OCI-LY7 (cell line): ENCODE measurements at regions not wholly inside any gene's neighbourhood (a gene's known extent, or its start where the extent isn't known, plus 50 kb on each side); places are given as distances from the start of the nearest gene placed in this dataset.

Source experiments
- BruUV-seq: library from RNA; stranded (reverse); fragments of 400-500 nt; replicated peaks from 2 replicates; lab custom pipeline; 2021; lab: Mats Ljungman, UMichigan
- CTCF ChIA-PET: fragments of 300-600 bp; sonication (Branson Sonifier 250); formaldehyde crosslinking; loops from one replicate; lab custom pipeline; 2022; ENCODE audit warnings: antibody characterized with exemption; ENCODE audit not compliant: unreplicated experiment; lab: Charles Lee
- POLR2A ChIA-PET: fragments of 300-600 bp; sonication (Branson Sonifier 250); formaldehyde crosslinking; loops from one replicate; lab custom pipeline; 2022; ENCODE audit warnings: antibody characterized with exemption; lab: Charles Lee
- DNase-seq: peaks from one replicate; pipeline ENCODE4 v3.0.0-alpha.2; 2015; ENCODE audit warnings: low spot score
- H2AFZ ChIP-seq: fragments of 200-600 bp; sonication (generic), shearing (Covaris generic); 2 replicates; pipeline ENCODE4 v1.6.1; 2014; ENCODE audit warnings: mild to moderate bottlenecking, antibody characterized with exemption, low read length, moderate library complexity
- H3K27ac ChIP-seq: fragments of 200-600 bp; sonication (generic); 2 replicates; pipeline ENCODE4 v1.5.1; 2014; ENCODE audit warnings: mixed run types, low read depth, mild to moderate bottlenecking, moderate library complexity, low read length, inconsistent platforms; ENCODE audit not compliant: poor library complexity, severe bottlenecking
- H3K36me3 ChIP-seq: fragments of 200-600 bp; sonication (generic); 2 replicates; pipeline ENCODE4 v1.6.1; 2014; ENCODE audit warnings: mild to moderate bottlenecking, antibody characterized with exemption, low read length, moderate library complexity, mixed read lengths; ENCODE audit not compliant: insufficient read depth
- H3K4me1 ChIP-seq: fragments of 200-600 bp; sonication (generic); 2 replicates; pipeline ENCODE4 v1.5.1; 2014; ENCODE audit warnings: mild to moderate bottlenecking, low read length; ENCODE audit not compliant: insufficient read depth, poor library complexity, severe bottlenecking
- H3K4me2 ChIP-seq: fragments of 200-600 bp; sonication (generic); 2 replicates; pipeline ENCODE4 v1.6.1; 2014; ENCODE audit warnings: mild to moderate bottlenecking, low read length
- H3K4me3 ChIP-seq: fragments of 200-600 bp; sonication (generic); 2 replicates; pipeline ENCODE4 v1.5.1; 2014; ENCODE audit warnings: mild to moderate bottlenecking, low read depth, low read length; ENCODE audit not compliant: poor library complexity, severe bottlenecking
- H3K79me2 ChIP-seq: fragments of 200-600 bp; sonication (generic); 2 replicates; pipeline ENCODE4 v1.6.1; 2016; ENCODE audit warnings: low read depth, mild to moderate bottlenecking, low read length, moderate library complexity, mixed read lengths; ENCODE audit not compliant: insufficient read depth
- H3K9me2 ChIP-seq: fragments of 200-600 bp; sonication (generic); 2 replicates; pipeline ENCODE4 v1.6.1; 2016; ENCODE audit warnings: mild to moderate bottlenecking, low read length, mixed read lengths; ENCODE audit not compliant: insufficient read depth
- H3K9me3 ChIP-seq: fragments of 200-600 bp; sonication (generic); 2 replicates; pipeline ENCODE4 v1.6.1; 2014; ENCODE audit warnings: mild to moderate bottlenecking, mixed run types, low read length, mixed read lengths
- H4K20me1 ChIP-seq: fragments of 200-600 bp; sonication (generic); 2 replicates; pipeline ENCODE4 v1.6.1; 2014; ENCODE audit warnings: mild to moderate bottlenecking, antibody characterized with exemption, low read length, moderate library complexity, mixed read lengths; ENCODE audit not compliant: insufficient read depth
- EZH2phosphoT487 ChIP-seq: fragments of 200-600 bp; sonication (generic); IDR thresholded peaks from 2 replicates; pipeline ENCODE4 v1.6.1; 2018; ENCODE audit warnings: low read depth, borderline replicate concordance, mild to moderate bottlenecking, mixed run types, antibody characterized with exemption, low read length, moderate library complexity, mixed read lengths
- intact Hi-C: fragments of 100-400 bp; cut with micrococcal nuclease; formaldehyde crosslinking; loops from one replicate; pipeline ENCODE4 v1.10.0; 2022; ENCODE audit not compliant: unreplicated experiment
- TF ChIP-seq, protein P1 (sequence below): fragments of 200-600 bp; sonication (generic); conservative IDR thresholded peaks from 2 replicates; pipeline ENCODE4 v1.5.1; 2014; ENCODE audit warnings: mild to moderate bottlenecking, antibody characterized with exemption, low read length, moderate library complexity, mixed read lengths

DNA sequence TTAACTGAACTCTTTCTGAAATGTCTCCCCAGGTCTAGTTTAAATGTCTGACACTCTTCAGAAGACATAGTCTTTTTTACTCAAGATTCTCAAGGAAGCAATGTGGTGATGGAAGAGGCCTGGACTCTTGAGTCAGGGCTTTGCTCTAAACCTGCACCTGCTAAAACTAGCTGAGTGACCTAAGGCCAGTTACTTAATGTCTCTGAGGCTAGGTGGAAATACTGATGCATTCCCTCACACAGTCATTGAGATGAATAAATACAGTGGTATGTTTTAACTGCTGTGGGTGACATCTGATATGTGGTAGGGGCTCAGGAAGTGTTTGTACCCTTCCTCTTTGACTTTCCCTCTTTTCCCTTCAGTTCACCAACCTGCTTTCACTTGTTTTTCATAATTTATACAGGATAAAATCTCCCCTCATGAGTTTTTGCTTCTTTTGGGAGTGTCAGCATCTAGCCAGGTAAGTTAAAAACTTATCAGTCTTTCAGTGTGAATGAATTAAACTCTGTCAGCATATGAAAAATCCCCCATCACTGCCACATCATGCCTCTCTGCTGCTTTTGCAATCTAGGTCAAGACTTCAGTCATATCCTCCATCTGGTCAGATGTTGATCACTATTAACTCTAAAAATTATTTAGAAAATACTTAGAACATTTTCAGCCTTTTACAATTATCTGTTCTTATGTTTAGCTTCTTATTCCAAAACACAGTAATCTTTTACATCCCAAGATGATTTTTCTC lies 178.7 kb upstream of the TNFAIP3 start:
- DNase-seq: no peak
- ChIA-PET CTCF (interaction anchor here (0.6 kb wide), 1 partner anchor 263 kb away, joined by 3 read pairs; no protein-coding TSS in a partner anchor), POLR2A (interaction anchor here (0.6 to 1.2 kb wide), 3 partner anchors 10 to 87 kb away, joined by 3 read pairs; no protein-coding TSS in a partner anchor)
- BruUV-seq: no TSS peak
- intact Hi-C loops: no loop called here
- no peaks in the 10 kb centered on the region for H3K4me1 ChIP-seq
- no peak overlapping the region for H3K4me2 ChIP-seq
- H3K79me2 ChIP-seq: no peaks in the 10 kb centered on the region
- no peak overlapping the region for H3K4me3 ChIP-seq
- H3K36me3 ChIP-seq: no peaks in the 10 kb centered on the region
- no peaks in the 10 kb centered on the region for H4K20me1 ChIP-seq
- H3K9me2 ChIP-seq: no peaks in the 10 kb centered on the region
- no peak overlapping the region for H2AFZ ChIP-seq
- TF ChIP-seq EZH2phosphoT487: no peak
- TF ChIP-seq, protein P1, sequence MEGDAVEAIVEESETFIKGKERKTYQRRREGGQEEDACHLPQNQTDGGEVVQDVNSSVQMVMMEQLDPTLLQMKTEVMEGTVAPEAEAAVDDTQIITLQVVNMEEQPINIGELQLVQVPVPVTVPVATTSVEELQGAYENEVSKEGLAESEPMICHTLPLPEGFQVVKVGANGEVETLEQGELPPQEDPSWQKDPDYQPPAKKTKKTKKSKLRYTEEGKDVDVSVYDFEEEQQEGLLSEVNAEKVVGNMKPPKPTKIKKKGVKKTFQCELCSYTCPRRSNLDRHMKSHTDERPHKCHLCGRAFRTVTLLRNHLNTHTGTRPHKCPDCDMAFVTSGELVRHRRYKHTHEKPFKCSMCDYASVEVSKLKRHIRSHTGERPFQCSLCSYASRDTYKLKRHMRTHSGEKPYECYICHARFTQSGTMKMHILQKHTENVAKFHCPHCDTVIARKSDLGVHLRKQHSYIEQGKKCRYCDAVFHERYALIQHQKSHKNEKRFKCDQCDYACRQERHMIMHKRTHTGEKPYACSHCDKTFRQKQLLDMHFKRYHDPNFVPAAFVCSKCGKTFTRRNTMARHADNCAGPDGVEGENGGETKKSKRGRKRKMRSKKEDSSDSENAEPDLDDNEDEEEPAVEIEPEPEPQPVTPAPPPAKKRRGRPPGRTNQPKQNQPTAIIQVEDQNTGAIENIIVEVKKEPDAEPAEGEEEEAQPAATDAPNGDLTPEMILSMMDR: no peak
- no peaks in the 10 kb centered on the region for H3K9me3 ChIP-seq
- H3K27ac ChIP-seq: no peak overlapping the region

DNA sequence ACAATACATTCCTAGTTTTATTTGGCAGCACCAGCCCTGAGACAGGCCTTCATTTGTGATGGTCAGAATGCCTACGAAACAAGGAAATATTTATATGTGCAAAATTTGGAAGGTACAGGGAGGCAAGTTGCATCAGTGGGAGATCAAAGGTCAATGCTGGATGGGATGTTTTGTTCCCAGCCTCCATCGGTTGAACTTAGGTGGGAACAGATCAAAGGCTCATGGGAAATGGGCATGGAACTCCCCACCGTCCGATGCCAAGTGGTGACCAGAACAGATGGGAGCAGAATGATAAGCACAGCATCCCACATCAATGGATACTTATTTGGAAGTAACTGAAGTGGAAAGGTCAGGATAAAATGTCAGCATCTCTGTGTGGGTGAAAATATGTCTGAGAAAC lies 177.7 kb upstream of the TNFAIP3 start:
- POLR2A ChIA-PET: no interaction called here
- TF ChIP-seq, protein P1: no peak
- no peak for TF ChIP-seq EZH2phosphoT487
- no TSS peak for BruUV-seq
- Histone ChIP-seq H3K27ac (no peak overlapping the region), H2AFZ (no peak overlapping the region), H3K4me1 (no peaks in the 10 kb centered on the region), H3K9me3 (no peaks in the 10 kb centered on the region), H3K9me2 (no peaks in the 10 kb centered on the region), H3K79me2 (no peaks in the 10 kb centered on the region), H3K36me3 (no peaks in the 10 kb centered on the region), H3K4me3 (no peak overlapping the region), H4K20me1 (no peaks in the 10 kb centered on the region), H3K4me2 (no peak overlapping the region)
- intact Hi-C loops: no loop called here
- CTCF ChIA-PET: no interaction called here
- no peak for DNase-seq

DNA sequence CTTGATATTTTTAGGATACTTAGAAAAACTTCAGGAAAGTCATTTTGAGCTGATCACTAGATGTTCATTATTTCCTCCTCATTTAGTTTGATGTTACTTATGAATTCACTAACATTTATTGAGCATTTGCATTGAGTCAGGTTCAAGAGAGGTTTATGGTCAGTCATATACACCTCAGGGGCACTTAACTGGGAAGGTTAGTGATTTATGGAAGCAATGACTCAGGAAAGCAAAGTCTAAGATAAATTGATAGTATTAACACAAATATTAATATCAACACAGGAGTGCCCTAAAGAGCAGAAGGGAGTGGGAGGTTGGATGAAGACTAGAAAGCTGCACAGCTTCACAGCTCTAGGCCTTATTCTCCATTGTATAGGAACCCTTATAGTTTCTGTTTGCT lies 177.0 kb upstream of the TNFAIP3 start:
- no TSS peak for BruUV-seq
- CTCF ChIA-PET: no interaction called here
- Histone ChIP-seq H3K79me2 (no peaks in the 10 kb centered on the region), H3K4me2 (no peak overlapping the region), H3K36me3 (no peaks in the 10 kb centered on the region), H3K4me3 (no peak overlapping the region), H4K20me1 (no peaks in the 10 kb centered on the region), H3K4me1 (no peaks in the 10 kb centered on the region), H3K9me2 (no peaks in the 10 kb centered on the region), H2AFZ (no peak overlapping the region), H3K9me3 (no peaks in the 10 kb centered on the region), H3K27ac (no peak overlapping the region)
- POLR2A ChIA-PET: interaction anchor here (1.4 kb wide), 1 partner anchor 9 kb away, joined by 5 read pairs; no protein-coding TSS in a partner anchor
- intact Hi-C loops: no loop called here
- TF ChIP-seq EZH2phosphoT487: no peak
- TF ChIP-seq, protein P1: no peak
- no peak for DNase-seq
